Stimulated activated naive B cell treated with anti-CD40 and anti-IgM and Interleukin-4, amounts not matched to agents 10 μg/mL and 1 μg/mL and 100 μg/mL, for 72 hours (primary cell): ENCODE measurements at regions not wholly inside any gene's neighbourhood (a gene's known extent, or its start where the extent isn't known, plus 50 kb on each side); places are given as distances from the start of the nearest gene placed in this dataset.
"Not testable (repeated sequence)": the region's sequence is repeated elsewhere in the genome, so short reads cannot be mapped to it uniquely, and the experiment has no call there.

ENCODE experiments used
- ATAC-seq, 2 donors: fragments of 150-1000 bp; cut with Tn5 transposase; replicated peaks; 2 replicates each; pipeline ENCODE4 v1.10.0; 2021; ENCODE audit warnings: moderate library complexity in 1 of 2
- DNase-seq: peaks from one replicate; pipeline ENCODE4 v3.0.0; 2021
- H3K27ac Mint-ChIP-seq: one replicate; pipeline ENCODE4 v1.8.0; 2022; ENCODE audit warnings: mild to moderate bottlenecking, mixed read lengths
- H3K27me3 Mint-ChIP-seq, 2 donors: one replicate each; pipeline ENCODE4 v1.8.0; 2022; ENCODE audit warnings: mixed read lengths in 2 of 2
- H3K36me3 Mint-ChIP-seq, 2 donors: one replicate each; pipeline ENCODE4 v1.8.0; 2022; ENCODE audit warnings: mixed read lengths in 2 of 2, mild to moderate bottlenecking in 1 of 2
- H3K4me1 Mint-ChIP-seq, 2 donors: one replicate each; pipeline ENCODE4 v1.8.0; 2022; ENCODE audit warnings: mixed read lengths in 2 of 2, mild to moderate bottlenecking in 1 of 2
- H3K4me3 Mint-ChIP-seq, 2 donors: one replicate each; pipeline ENCODE4 v1.8.0; 2022; ENCODE audit warnings: mild to moderate bottlenecking in 2 of 2, mixed read lengths in 2 of 2, moderate library complexity in 1 of 2
- H3K9me3 Mint-ChIP-seq, 2 donors: one replicate each; pipeline ENCODE4 v1.8.0; 2022; ENCODE audit warnings: mixed read lengths in 2 of 2, mild to moderate bottlenecking in 1 of 2

- peaks cover 7 to 9% of the 10 kb centered on the region in 2 donors for H3K4me1 Mint-ChIP-seq
- no peak for ATAC-seq
- H3K36me3 Mint-ChIP-seq, result no peaks in the 10 kb centered on the region
- H3K9me3 Mint-ChIP-seq, result no peaks in the 10 kb centered on the region
- H3K4me3 Mint-ChIP-seq, result no peak overlapping the region
- peaks cover 5 to 11% of the 10 kb centered on the region in 2 donors for H3K27me3 Mint-ChIP-seq
- H3K27ac Mint-ChIP-seq, result no peak overlapping the region
- no peak for DNase-seq
Measured at GRCh38 chr2:215790523-215791421, 222.6 kb downstream of the MREG start.

- no peaks in the 10 kb centered on the region for H3K4me1 Mint-ChIP-seq
- peaks cover 0 to 22% of the 10 kb centered on the region in 2 donors for H3K27me3 Mint-ChIP-seq
- no peak for ATAC-seq
- H3K27ac Mint-ChIP-seq, result no peak overlapping the region
- H3K9me3 Mint-ChIP-seq, result no peaks in the 10 kb centered on the region
- H3K4me3 Mint-ChIP-seq, result no peak overlapping the region
- no peaks in the 10 kb centered on the region for H3K36me3 Mint-ChIP-seq
- DNase-seq, result no peak
Measured at GRCh38 chr2:215787565-215788178, 225.7 kb downstream of the MREG start.

- no peak for DNase-seq
- H3K27me3 Mint-ChIP-seq, result peaks cover 0 to 22% of the 10 kb centered on the region in 2 donors
- H3K4me1 Mint-ChIP-seq, result no peaks in the 10 kb centered on the region
- ATAC-seq, result no peak
- H3K4me3 Mint-ChIP-seq, result no peak overlapping the region
- no peak overlapping the region for H3K27ac Mint-ChIP-seq
- H3K36me3 Mint-ChIP-seq, result no peaks in the 10 kb centered on the region
- H3K9me3 Mint-ChIP-seq, result no peaks in the 10 kb centered on the region
Measured at GRCh38 chr2:215787025-215787424, 226.3 kb downstream of the MREG start.

- H3K27me3 Mint-ChIP-seq, result peaks cover 7 to 22% of the 10 kb centered on the region in 2 donors
- H3K4me1 Mint-ChIP-seq, result no peaks in the 10 kb centered on the region
- H3K9me3 Mint-ChIP-seq, result no peaks in the 10 kb centered on the region
- no peak for DNase-seq
- no peaks in the 10 kb centered on the region for H3K36me3 Mint-ChIP-seq
- ATAC-seq, result no peak
- no peak overlapping the region for H3K27ac Mint-ChIP-seq
- H3K4me3 Mint-ChIP-seq, result no peak overlapping the region
Measured at GRCh38 chr2:215784371-215784783, 229.0 kb downstream of the MREG start.

GRCh38 chr2:215783640-215784039 is 229.7 kb downstream of the MREG start:
- H3K27ac Mint-ChIP-seq, DNase-seq, H3K36me3 Mint-ChIP-seq, ATAC-seq, H3K9me3 Mint-ChIP-seq, H3K4me1 Mint-ChIP-seq, H3K4me3 Mint-ChIP-seq: not testable (repeated sequence)
- peaks cover 7 to 22% of the 10 kb centered on the region in 2 donors for H3K27me3 Mint-ChIP-seq

- no peak overlapping the region for H3K27ac Mint-ChIP-seq
- no peak overlapping the region for H3K4me3 Mint-ChIP-seq
- DNase-seq (no peak), ATAC-seq (no peak)
- H3K9me3 Mint-ChIP-seq, result no peaks in the 10 kb centered on the region
- no peaks in the 10 kb centered on the region for H3K36me3 Mint-ChIP-seq
- H3K4me1 Mint-ChIP-seq, result no peaks in the 10 kb centered on the region
- peaks cover 7 to 23% of the 10 kb centered on the region in 2 donors for H3K27me3 Mint-ChIP-seq
Measured at GRCh38 chr2:215782965-215783364, 230.4 kb downstream of the MREG start.

- Mint-ChIP-seq H3K27me3 (peaks cover 7 to 29% of the 10 kb centered on the region in 2 donors), H3K9me3 (no peaks in the 10 kb centered on the region), H3K27ac (no peak overlapping the region), H3K4me3 (no peak overlapping the region), H3K36me3 (no peaks in the 10 kb centered on the region), H3K4me1 (no peaks in the 10 kb centered on the region)
- no peak for DNase-seq
- ATAC-seq, result no peak
Measured at GRCh38 chr2:215782295-215782694, 231.1 kb downstream of the MREG start.

GRCh38 chr2:215780907-215781685 is 232.3 kb downstream of the MREG start:
- Mint-ChIP-seq H3K27ac (no peak overlapping the region), H3K27me3 (peaks cover 8 to 32% of the 10 kb centered on the region in 2 donors), H3K4me3 (no peak overlapping the region), H3K36me3 (no peaks in the 10 kb centered on the region), H3K9me3 (no peaks in the 10 kb centered on the region), H3K4me1 (no peaks in the 10 kb centered on the region)
- DNase-seq (no peak), ATAC-seq (no peak)

DNA sequence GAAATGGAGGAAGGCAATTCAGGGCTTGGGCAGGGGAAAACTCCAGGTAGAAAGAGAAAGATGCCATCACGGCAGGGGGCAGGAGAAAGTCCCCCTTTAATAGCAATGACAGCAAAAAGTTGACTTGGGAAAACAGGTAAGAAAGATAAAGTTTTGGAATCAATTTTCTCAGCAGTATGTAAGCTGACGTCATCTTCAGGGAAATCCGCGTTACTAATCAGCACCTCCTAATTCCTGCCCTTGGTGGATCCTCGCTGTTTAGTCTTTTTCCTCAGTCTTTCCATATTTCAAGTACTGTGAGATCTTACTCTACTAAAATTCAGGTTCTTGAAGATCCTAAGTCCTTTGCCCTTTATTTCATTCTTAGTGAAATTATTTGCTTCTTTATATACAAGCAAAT is 233.0 kb downstream of the MREG start:
- DNase-seq, result no peak
- Mint-ChIP-seq H3K27ac (no peak overlapping the region), H3K4me1 (no peaks in the 10 kb centered on the region), H3K4me3 (no peak overlapping the region), H3K36me3 (no peaks in the 10 kb centered on the region), H3K9me3 (no peaks in the 10 kb centered on the region), H3K27me3 (peaks cover 12 to 34% of the 10 kb centered on the region in 2 donors)
- ATAC-seq, result no peak

DNA sequence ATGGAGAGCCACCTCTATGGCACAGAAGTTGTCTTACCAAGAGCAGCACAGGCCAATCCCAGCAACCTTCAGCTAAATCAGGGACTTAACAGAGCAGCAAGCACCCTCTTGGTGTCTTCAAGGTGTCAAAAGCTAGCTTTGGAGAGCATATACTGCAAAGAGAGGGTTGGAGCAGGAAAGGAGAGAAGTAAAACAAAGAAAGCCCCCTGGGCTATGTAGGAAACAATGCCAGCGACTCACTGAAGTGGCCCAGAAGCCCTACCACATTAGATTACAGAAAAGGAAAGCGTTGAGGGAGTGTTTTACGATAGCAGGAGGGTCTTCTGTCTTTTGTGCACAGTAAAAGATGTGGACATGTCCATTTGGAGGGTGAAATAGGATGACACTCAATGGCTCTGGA is 233.4 kb downstream of the MREG start:
- Mint-ChIP-seq H3K27ac (no peak overlapping the region), H3K27me3 (peaks cover 12 to 37% of the 10 kb centered on the region in 2 donors), H3K36me3 (no peaks in the 10 kb centered on the region), H3K4me1 (no peaks in the 10 kb centered on the region), H3K4me3 (no peak overlapping the region), H3K9me3 (no peaks in the 10 kb centered on the region)
- DNase-seq, result no peak
- ATAC-seq, result no peak

- Mint-ChIP-seq H3K27me3 (peaks cover 12 to 32% of the 10 kb centered on the region in 2 donors), H3K4me1 (no peaks in the 10 kb centered on the region)
Measured at GRCh38 chr2:215777465-215778044, 235.8 kb downstream of the MREG start.

DNA sequence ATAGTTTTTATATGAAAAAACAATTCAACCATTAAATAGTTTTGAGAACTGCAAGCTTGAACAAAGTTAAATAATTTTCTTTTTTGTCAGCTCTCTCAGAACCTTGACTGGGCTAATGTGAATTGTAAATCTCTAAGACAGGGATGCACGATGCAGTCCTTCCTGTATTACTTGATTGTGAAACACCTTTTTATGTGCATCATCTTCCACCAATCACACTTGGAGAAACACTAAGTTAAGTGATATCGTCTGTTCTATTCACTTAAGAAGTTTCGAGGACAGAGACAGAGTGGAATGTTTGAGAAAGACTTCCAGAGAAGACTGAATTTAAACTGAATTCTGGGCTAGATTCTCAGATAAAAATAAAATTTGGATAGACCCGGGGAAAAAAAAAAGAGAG is 238.2 kb downstream of the MREG start:
- Mint-ChIP-seq H3K4me1 (no peaks in the 10 kb centered on the region), H3K27me3 (peaks cover 11 to 32% of the 10 kb centered on the region in 2 donors), H3K27ac (no peak overlapping the region), H3K9me3 (no peaks in the 10 kb centered on the region), H3K36me3 (no peaks in the 10 kb centered on the region), H3K4me3 (no peak overlapping the region)
- ATAC-seq (no peak), DNase-seq (no peak)

More at GRCh38 chr2:215777465-215778044, 235.8 kb downstream of the MREG start:
- Mint-ChIP-seq H3K36me3 (no peaks in the 10 kb centered on the region), H3K27ac (no peak overlapping the region), H3K9me3 (no peaks in the 10 kb centered on the region), H3K4me3 (no peak overlapping the region)
- DNase-seq (no peak), ATAC-seq (no peak)

DNA sequence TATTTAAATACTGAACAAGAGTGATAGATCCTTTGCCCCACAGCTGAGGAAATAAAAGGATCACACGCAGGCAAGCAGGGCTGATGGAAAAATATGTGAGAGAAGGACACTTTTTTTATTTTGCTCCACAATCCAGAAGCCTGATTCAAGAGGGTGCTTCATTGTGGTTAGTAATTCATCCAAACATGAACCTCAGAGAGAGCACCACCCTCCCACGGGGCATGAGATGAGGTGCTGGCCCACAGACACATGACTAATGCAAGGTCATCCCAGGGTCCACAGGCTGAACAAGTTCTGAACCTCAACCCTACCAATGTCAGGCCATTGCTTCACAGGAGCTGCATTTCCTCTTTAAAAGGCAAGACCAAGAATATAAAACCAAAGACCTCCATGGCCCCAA is 239.6 kb downstream of the MREG start:
- H3K36me3 Mint-ChIP-seq, result no peaks in the 10 kb centered on the region
- H3K27me3 Mint-ChIP-seq, result peaks cover 5 to 32% of the 10 kb centered on the region in 2 donors

More for the DNA sequence above, 239.6 kb downstream of the MREG start:
- DNase-seq (no peak), ATAC-seq (peak in 1 of 2 donors; percentile 33)
- Mint-ChIP-seq H3K4me1 (no peaks in the 10 kb centered on the region), H3K27ac (no peak overlapping the region), H3K4me3 (no peak overlapping the region), H3K9me3 (no peaks in the 10 kb centered on the region)
